Neural crest cell (in vitro differentiated cells): ENCODE measurements at regions not wholly inside any gene's neighbourhood (a gene's known extent, or its start where the extent isn't known, plus 50 kb on each side); places are given as distances from the start of the nearest gene placed in this dataset.

ENCODE experiments used
- DNase-seq: peaks from one replicate; pipeline ENCODE4 v3.0.0; 2021; ENCODE audit warnings: low read depth, mixed read lengths, low spot score
- H3K27ac Mint-ChIP-seq: one replicate; pipeline ENCODE4 v1.8.0; 2021; ENCODE audit warnings: mild to moderate bottlenecking, mixed read lengths; ENCODE audit not compliant: unreplicated experiment
- H3K27me3 Mint-ChIP-seq: 2 replicates; pipeline ENCODE4 v1.8.0; 2021; ENCODE audit warnings: low read depth, mild to moderate bottlenecking, mixed read lengths
- H3K36me3 Mint-ChIP-seq: 2 replicates; pipeline ENCODE4 v1.8.0; 2021; ENCODE audit warnings: low read depth, mild to moderate bottlenecking, mixed read lengths
- H3K4me1 Mint-ChIP-seq: 2 replicates; pipeline ENCODE4 v1.8.0; 2021; ENCODE audit warnings: mixed read lengths
- H3K4me3 Mint-ChIP-seq: one replicate; pipeline ENCODE4 v1.8.0; 2021; ENCODE audit warnings: mild to moderate bottlenecking, mixed read lengths
- H3K9me3 Mint-ChIP-seq: 2 replicates; pipeline ENCODE4 v1.8.0; 2021; ENCODE audit warnings: mixed read lengths
- CTCF ChIP-seq: fragments of 200-600 bp; sonication (generic); conservative IDR thresholded peaks from 2 replicates; pipeline ENCODE4 v1.5.0; 2021; ENCODE audit warnings: antibody characterized with exemption, mild to moderate bottlenecking

- H3K27me3 Mint-ChIP-seq, result peaks cover 11% of the 10 kb centered on the region
- no peak overlapping the region for H3K27ac Mint-ChIP-seq
- no peaks in the 10 kb centered on the region for H3K9me3 Mint-ChIP-seq
- H3K4me1 Mint-ChIP-seq, result peaks cover 17% of the 10 kb centered on the region
- no peak for DNase-seq
- no peak for TF ChIP-seq CTCF
- no peak overlapping the region for H3K4me3 Mint-ChIP-seq
- H3K36me3 Mint-ChIP-seq, result no peaks in the 10 kb centered on the region
Measured at GRCh38 chr17:27980043-27980442, 62.4 kb upstream of the NLK start.

GRCh38 chr17:27981978-27982377, 60.5 kb upstream of the NLK start:
- no peak for TF ChIP-seq CTCF
- no peak overlapping the region for H3K27ac Mint-ChIP-seq
- no peaks in the 10 kb centered on the region for H3K36me3 Mint-ChIP-seq
- peaks cover 11% of the 10 kb centered on the region for H3K27me3 Mint-ChIP-seq
- no peak for DNase-seq
- no peaks in the 10 kb centered on the region for H3K9me3 Mint-ChIP-seq
- peaks cover 17% of the 10 kb centered on the region for H3K4me1 Mint-ChIP-seq
- H3K4me3 Mint-ChIP-seq, result no peak overlapping the region

- Mint-ChIP-seq H3K27me3 (peaks cover 11% of the 10 kb centered on the region), H3K9me3 (no peaks in the 10 kb centered on the region), H3K36me3 (no peaks in the 10 kb centered on the region), H3K27ac (no peak overlapping the region), H3K4me3 (no peak overlapping the region), H3K4me1 (peaks cover 17% of the 10 kb centered on the region)
- TF ChIP-seq CTCF, result no peak
- no peak for DNase-seq
Measured at GRCh38 chr17:27982688-27983087, 59.8 kb upstream of the NLK start.

GRCh38 chr17:27983853-27984252, 58.6 kb upstream of the NLK start:
- TF ChIP-seq CTCF, result no peak
- H3K27ac Mint-ChIP-seq, result no peak overlapping the region
- peaks cover 11% of the 10 kb centered on the region for H3K27me3 Mint-ChIP-seq
- H3K4me3 Mint-ChIP-seq, result no peak overlapping the region
- no peak for DNase-seq
- peaks cover 10% of the 10 kb centered on the region for H3K4me1 Mint-ChIP-seq
- H3K9me3 Mint-ChIP-seq, result no peaks in the 10 kb centered on the region
- no peaks in the 10 kb centered on the region for H3K36me3 Mint-ChIP-seq

- Mint-ChIP-seq H3K36me3 (no peaks in the 10 kb centered on the region), H3K27me3 (peaks cover 9% of the 10 kb centered on the region), H3K27ac (no peak overlapping the region), H3K9me3 (no peaks in the 10 kb centered on the region), H3K4me1 (peaks cover 5% of the 10 kb centered on the region), H3K4me3 (no peak overlapping the region)
- no peak for DNase-seq
- TF ChIP-seq CTCF, result no peak
Measured at GRCh38 chr17:27984404-27984803, 58.1 kb upstream of the NLK start.

- Mint-ChIP-seq H3K4me3 (no peak overlapping the region), H3K27ac (no peak overlapping the region), H3K27me3 (peaks cover 9% of the 10 kb centered on the region), H3K36me3 (no peaks in the 10 kb centered on the region), H3K9me3 (no peaks in the 10 kb centered on the region), H3K4me1 (peaks cover 5% of the 10 kb centered on the region)
- no peak for DNase-seq
- no peak for TF ChIP-seq CTCF
Measured at GRCh38 chr17:27984816-27985215, 57.7 kb upstream of the NLK start.
